Esophagus mucosa (tissue), 1 donor: ENCODE measurements at regions not wholly inside any gene's neighbourhood (a gene's known extent, or its start where the extent isn't known, plus 50 kb on each side); places are given as distances from the start of the nearest gene placed in this dataset.
"Not testable (repeated sequence)": the region's sequence is repeated elsewhere in the genome, so short reads cannot be mapped to it uniquely, and the experiment has no call there.

ENCODE experiments used
- ATAC-seq: fragments of 200-7000 bp; cut with Tn5 transposase; one replicate; pipeline ENCODE4 v1.9.1; 2020
- donor health status: DM: yes; HTN: yes; CAD: no.

GRCh38 chr16:52234626-52235025 lies 312.3 kb downstream of the TOX3 start:
- ATAC-seq = no peak

- ATAC-seq = no peak
Measured at GRCh38 chr16:52229471-52229870, 317.5 kb downstream of the TOX3 start.

- ATAC-seq = no peak
Measured at GRCh38 chr16:52227851-52228250, 319.1 kb downstream of the TOX3 start.

- ATAC-seq = no peak
Measured at GRCh38 chr16:52212841-52213240, 334.1 kb downstream of the TOX3 start.

GRCh38 chr16:52209227-52209626 lies 337.7 kb downstream of the TOX3 start:
- no peak for ATAC-seq

- ATAC-seq = no peak
Measured at GRCh38 chr16:52203096-52203495, 343.8 kb downstream of the TOX3 start.

GRCh38 chr16:52193441-52193840 lies 353.5 kb downstream of the TOX3 start:
- ATAC-seq = no peak

- ATAC-seq = peak; percentile 67
Measured at GRCh38 chr16:52191531-52192134, 355.3 kb downstream of the TOX3 start.

- no peak for ATAC-seq
Measured at GRCh38 chr16:52184336-52184735, 362.6 kb downstream of the TOX3 start.

- ATAC-seq = no peak
Measured at GRCh38 chr16:52182840-52183239, 364.1 kb downstream of the TOX3 start.

GRCh38 chr16:52174168-52174567 lies 372.8 kb downstream of the TOX3 start:
- no peak for ATAC-seq

GRCh38 chr16:52171481-52171880 lies 375.5 kb downstream of the TOX3 start:
- ATAC-seq = no peak

- no peak for ATAC-seq
Measured at GRCh38 chr16:52167328-52167727, 379.6 kb downstream of the TOX3 start.

GRCh38 chr16:52165961-52166360 lies 381.0 kb downstream of the TOX3 start:
- no peak for ATAC-seq

GRCh38 chr16:52149003-52149402 lies 397.9 kb downstream of the TOX3 start:
- no peak for ATAC-seq

GRCh38 chr16:52141871-52142270 lies 405.1 kb downstream of the TOX3 start:
- no peak for ATAC-seq

GRCh38 chr16:52128361-52128760 lies 418.6 kb downstream of the TOX3 start:
- ATAC-seq = no peak

GRCh38 chr16:52123842-52124241 lies 423.1 kb downstream of the TOX3 start:
- ATAC-seq = no peak

- ATAC-seq = no peak
Measured at GRCh38 chr16:52123061-52123839, 423.7 kb downstream of the TOX3 start.

GRCh38 chr16:52117171-52117570 lies 429.8 kb downstream of the TOX3 start:
- ATAC-seq = no peak

GRCh38 chr16:52114379-52114778 lies 432.6 kb downstream of the TOX3 start:
- peak; percentile 36 for ATAC-seq

- ATAC-seq = no peak
Measured at GRCh38 chr16:52113533-52114183, 433.3 kb downstream of the TOX3 start.

GRCh38 chr16:52104993-52105392 lies 441.9 kb downstream of the TOX3 start:
- not testable (repeated sequence) for ATAC-seq

GRCh38 chr16:52103791-52104190 lies 443.2 kb downstream of the TOX3 start:
- ATAC-seq = no peak
